Activated T-cell treated with anti-CD3 and anti-CD28 coated beads, Interleukin-2, amount 50 U/mL, for 4 hours (primary cell): ENCODE measurements at regions not wholly inside any gene's neighbourhood (a gene's known extent, or its start where the extent isn't known, plus 50 kb on each side); places are given as distances from the start of the nearest gene placed in this dataset.
"Not testable (repeated sequence)": the region's sequence is repeated elsewhere in the genome, so short reads cannot be mapped to it uniquely, and the experiment has no call there.

Experiments used
- ATAC-seq, 2 donors: fragments of 200-7000 bp; cut with Tn5 transposase; one replicate each; pipeline ENCODE4 v1.10.0; 2021
- DNase-seq: peaks from one replicate; pipeline ENCODE4 v3.0.0-alpha.2; 2020
- H3K27me3 Mint-ChIP-seq: one replicate; pipeline ENCODE4 v1.8.0; 2021; ENCODE audit warnings: low read depth, mixed read lengths
- H3K36me3 Mint-ChIP-seq: one replicate; pipeline ENCODE4 v1.8.0; 2022; ENCODE audit warnings: mixed read lengths; ENCODE audit not compliant: insufficient read depth
- H3K4me1 Mint-ChIP-seq: one replicate; pipeline ENCODE4 v1.8.0; 2021; ENCODE audit warnings: low read depth, mixed read lengths
- H3K4me3 Mint-ChIP-seq: one replicate; pipeline ENCODE4 v1.8.0; 2021; ENCODE audit warnings: mild to moderate bottlenecking, moderate library complexity, mixed read lengths
- H3K9me3 Mint-ChIP-seq: one replicate; pipeline ENCODE4 v1.8.0; 2021; ENCODE audit warnings: mixed read lengths

DNA sequence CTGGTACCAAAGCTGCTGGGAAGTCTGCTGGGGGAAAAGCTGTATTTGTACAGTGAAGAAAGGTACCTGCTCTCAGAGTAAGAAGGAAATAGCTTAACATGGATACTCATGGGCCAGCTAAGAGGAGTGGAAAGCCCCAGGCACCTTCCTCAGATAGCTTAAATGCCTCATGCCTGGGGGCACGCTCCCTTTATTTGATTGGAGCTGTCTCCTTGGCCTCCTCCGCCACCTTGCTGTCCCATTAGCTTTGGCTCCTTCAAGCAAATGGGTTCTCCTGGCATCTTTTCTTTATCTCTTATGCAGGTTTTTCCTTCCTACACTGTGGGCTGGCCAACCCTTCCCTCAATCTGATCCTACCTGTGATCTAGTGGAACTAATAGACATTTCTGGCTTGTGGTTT, 318.5 kb downstream of the SH2D4B start:
- Mint-ChIP-seq H3K9me3 (no peaks in the 10 kb centered on the region), H3K36me3 (no peaks in the 10 kb centered on the region), H3K4me3 (no peak overlapping the region), H3K27me3 (peaks cover 6% of the 10 kb centered on the region), H3K4me1 (no peaks in the 10 kb centered on the region)
- ATAC-seq (no peak), DNase-seq (no peak)

DNA sequence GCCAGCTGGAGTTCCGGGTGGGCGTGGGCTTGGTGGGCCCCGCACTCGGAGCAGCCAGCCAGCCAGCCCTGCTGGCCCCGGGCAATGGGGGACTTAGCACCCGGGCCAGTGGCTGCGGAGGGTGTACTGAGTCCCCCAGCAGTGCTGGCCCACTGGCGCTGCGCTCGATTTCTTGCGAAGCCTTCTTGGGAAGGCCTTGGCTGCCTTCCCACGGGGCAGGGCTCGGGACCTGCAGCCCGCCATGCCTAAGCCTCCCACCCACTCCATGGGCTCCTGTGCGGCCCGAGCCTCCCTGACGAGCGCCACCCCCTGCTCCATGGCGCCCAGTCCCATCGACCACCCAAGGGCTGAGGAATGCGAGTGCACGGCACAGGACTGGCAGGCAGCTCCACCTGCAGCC, 321.6 kb downstream of the SH2D4B start:
- H3K4me3 Mint-ChIP-seq, ATAC-seq, DNase-seq, H3K4me1 Mint-ChIP-seq, H3K27me3 Mint-ChIP-seq, H3K36me3 Mint-ChIP-seq, H3K9me3 Mint-ChIP-seq: not testable (repeated sequence)

DNA sequence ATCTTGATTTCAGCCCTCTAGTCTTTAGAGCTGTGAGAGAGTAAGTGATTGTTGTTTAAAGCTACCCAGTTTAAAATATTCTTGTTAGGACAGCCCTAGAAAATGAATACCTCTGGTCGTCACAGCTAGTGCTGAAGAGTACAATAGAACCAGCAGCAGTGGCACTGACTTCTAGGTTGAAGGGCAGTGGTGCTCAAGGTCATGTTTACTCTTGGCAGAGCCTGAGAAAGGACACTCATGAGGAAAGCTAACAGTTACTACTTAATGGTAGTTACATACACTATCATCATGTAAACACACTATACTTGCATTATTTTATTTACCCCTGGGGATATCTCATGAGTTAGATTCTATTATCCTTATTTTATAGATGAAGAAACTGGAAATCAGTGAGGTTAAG, 323.0 kb downstream of the SH2D4B start:
- Mint-ChIP-seq H3K27me3 (peaks cover 2% of the 10 kb centered on the region), H3K36me3 (no peaks in the 10 kb centered on the region), H3K4me3 (no peak overlapping the region), H3K4me1 (no peaks in the 10 kb centered on the region), H3K9me3 (no peaks in the 10 kb centered on the region)
- no peak for ATAC-seq
- DNase-seq: no peak

DNA sequence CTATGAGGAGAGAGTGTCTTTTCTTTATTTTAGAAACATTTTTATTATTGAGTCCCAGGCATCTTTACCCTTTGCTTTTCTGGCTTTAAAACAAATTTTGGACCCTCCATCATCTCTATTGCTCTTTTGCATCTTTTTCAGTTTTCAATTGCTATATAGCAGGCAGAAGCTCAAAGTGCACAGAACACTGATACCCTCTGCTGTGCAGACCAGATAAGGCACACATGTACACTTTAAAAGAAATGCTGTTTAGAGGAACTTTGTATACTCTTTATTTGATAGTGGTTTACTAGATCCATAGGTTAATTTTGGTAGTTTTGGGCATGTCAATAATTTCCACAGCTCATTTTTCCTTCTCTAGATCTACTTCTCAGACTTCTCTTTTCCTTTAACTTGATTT, 324.2 kb downstream of the SH2D4B start:
- no peaks in the 10 kb centered on the region for H3K4me1 Mint-ChIP-seq
- ATAC-seq: no peak
- H3K9me3 Mint-ChIP-seq: peaks cover 2% of the 10 kb centered on the region

DNA sequence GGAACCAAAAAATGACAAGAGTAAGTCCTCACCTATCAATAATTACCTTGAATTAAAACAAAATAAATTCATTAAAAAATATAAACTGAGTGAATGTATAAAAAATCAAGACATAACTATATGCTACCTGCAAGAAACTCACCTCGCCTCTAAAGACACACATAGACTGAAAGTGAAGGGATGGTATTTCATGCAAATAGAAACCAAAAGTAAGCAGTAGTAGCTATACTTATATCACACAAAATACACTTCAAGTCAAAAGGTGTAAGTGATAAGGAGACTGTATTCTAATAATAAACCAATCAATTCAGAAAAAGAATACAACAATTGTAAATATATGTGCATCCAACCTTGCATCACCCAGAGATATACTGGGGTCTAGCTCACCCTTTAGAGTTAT, 332.6 kb downstream of the SH2D4B start:
- Mint-ChIP-seq H3K27me3 (peaks cover 14% of the 10 kb centered on the region), H3K9me3 (peaks cover 18% of the 10 kb centered on the region), H3K4me1 (no peaks in the 10 kb centered on the region), H3K36me3 (no peaks in the 10 kb centered on the region), H3K4me3 (no peak overlapping the region)
- DNase-seq (no peak), ATAC-seq (no peak)

More for the DNA sequence above, 324.2 kb downstream of the SH2D4B start:
- H3K4me3 Mint-ChIP-seq: no peak overlapping the region
- no peak for DNase-seq
- peaks cover 3% of the 10 kb centered on the region for H3K27me3 Mint-ChIP-seq
- H3K36me3 Mint-ChIP-seq: no peaks in the 10 kb centered on the region

DNA sequence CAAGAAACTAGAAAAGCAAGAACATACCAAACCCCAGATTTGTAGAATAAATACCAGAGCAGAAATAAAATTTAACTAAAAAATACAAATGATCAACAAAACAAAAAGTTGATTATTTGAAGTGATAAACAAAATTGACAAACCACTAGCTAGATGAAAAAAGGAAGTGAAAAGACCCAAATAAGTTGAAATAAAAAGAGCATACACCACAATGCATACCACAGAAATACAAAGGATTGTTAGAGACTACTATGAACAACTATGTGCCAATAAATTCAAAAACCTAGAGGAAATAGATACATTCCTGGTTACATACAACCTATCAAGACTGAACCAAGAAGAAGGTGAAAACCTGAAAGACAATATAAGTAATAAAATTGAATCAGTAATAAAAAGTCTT, 333.4 kb downstream of the SH2D4B start:
- Mint-ChIP-seq H3K27me3 (peaks cover 12% of the 10 kb centered on the region), H3K9me3 (peaks cover 18% of the 10 kb centered on the region), H3K36me3 (no peaks in the 10 kb centered on the region), H3K4me1 (no peaks in the 10 kb centered on the region), H3K4me3 (no peak overlapping the region)
- DNase-seq (no peak), ATAC-seq (no peak)

DNA sequence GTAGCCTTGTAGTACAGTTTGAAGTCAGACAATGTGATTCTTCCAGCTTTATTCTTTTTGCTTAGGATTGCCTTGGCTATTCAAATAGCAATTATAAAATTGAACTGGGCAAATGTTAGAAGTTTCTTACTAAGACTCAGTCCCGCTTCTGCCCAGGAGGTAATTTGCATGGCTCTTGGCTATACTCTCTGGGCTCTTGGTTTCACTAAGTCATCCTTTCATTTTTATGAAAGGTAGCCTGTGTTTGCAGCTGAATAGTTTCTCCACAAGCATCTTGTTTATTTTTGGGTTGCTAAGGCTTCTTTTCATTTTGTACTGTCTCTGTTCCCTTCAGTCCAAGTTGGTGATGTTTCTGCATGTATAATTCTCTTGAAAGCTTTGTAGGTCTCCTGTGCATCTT, 340.6 kb downstream of the SH2D4B start:
- Mint-ChIP-seq H3K27me3 (peaks cover 2% of the 10 kb centered on the region), H3K4me1 (no peaks in the 10 kb centered on the region), H3K9me3 (no peaks in the 10 kb centered on the region), H3K36me3 (no peaks in the 10 kb centered on the region), H3K4me3 (no peak overlapping the region)
- ATAC-seq: no peak
- no peak for DNase-seq

DNA sequence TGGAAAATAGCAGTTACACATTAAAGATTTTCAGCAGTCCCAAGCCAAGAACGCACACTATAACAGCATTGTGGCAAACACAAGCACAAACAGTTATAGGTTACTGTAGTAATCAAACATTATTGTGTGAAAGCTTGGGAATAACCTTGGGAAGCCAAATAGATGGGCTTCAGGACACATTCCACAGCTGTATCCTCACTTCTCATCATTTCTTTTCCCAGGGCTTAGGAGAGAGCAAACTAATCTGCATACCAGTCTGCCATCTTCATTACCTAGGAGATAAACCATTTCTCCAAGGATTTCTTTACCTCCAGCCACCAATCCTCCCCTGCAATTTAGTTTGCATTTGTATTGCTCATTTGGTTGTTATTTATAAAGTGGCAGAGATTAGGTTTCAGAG, 352.4 kb downstream of the SH2D4B start:
- H3K4me3 Mint-ChIP-seq: no peak overlapping the region
- no peaks in the 10 kb centered on the region for H3K27me3 Mint-ChIP-seq
- no peak for DNase-seq
- no peaks in the 10 kb centered on the region for H3K9me3 Mint-ChIP-seq
- peaks cover 6% of the 10 kb centered on the region for H3K4me1 Mint-ChIP-seq
- ATAC-seq: no peak
- no peaks in the 10 kb centered on the region for H3K36me3 Mint-ChIP-seq

DNA sequence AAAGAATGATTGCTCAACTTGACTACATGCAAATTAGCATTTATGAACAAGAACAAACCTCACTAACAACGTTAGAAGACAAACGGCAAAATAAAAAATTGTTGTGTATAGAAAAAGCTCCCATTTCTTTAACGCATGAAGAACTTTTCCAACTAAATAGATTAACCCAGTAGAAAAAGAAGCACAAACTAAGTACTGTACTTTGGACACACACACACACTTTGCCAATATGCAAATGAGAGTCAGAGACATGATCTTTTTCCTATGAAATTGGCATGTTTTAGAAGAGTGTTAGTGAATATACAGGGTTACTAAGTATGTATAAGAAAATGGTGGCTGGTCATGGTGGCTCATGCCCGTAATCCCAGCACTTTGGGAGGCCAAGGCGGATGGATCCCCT, 355.6 kb downstream of the SH2D4B start:
- ATAC-seq (no peak), DNase-seq (no peak)
- peaks cover 6% of the 10 kb centered on the region for H3K4me1 Mint-ChIP-seq
- no peaks in the 10 kb centered on the region for H3K27me3 Mint-ChIP-seq
- no peak overlapping the region for H3K4me3 Mint-ChIP-seq
- H3K9me3 Mint-ChIP-seq: no peaks in the 10 kb centered on the region
- H3K36me3 Mint-ChIP-seq: no peaks in the 10 kb centered on the region

DNA sequence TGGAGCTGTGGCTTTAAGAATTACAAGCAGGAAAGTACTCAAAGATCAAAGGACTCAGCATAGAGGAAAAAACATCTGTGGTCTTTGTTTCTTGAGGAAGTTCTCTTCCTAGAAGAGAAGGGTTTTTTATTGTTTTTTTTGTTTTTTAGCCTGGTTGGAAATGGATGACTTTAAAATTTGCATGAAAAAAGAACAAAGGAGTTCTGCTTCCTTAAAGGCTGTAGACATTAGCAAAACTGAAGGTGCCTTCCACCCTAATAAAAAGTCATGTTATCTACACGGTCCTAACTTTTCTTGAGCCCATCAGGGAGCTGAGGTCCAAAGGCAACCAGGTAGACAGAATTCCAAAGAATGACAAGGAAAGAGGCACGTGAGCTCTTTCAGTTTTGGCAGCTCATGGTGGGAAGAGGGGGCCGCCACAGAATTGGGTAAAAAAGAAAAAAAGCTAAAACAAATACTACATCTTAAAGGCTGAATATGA, 356.6 kb downstream of the SH2D4B start:
- Mint-ChIP-seq H3K36me3 (no peaks in the 10 kb centered on the region), H3K9me3 (no peaks in the 10 kb centered on the region), H3K27me3 (no peaks in the 10 kb centered on the region), H3K4me3 (no peak overlapping the region), H3K4me1 (peaks cover 6% of the 10 kb centered on the region)
- no peak for ATAC-seq
- DNase-seq: no peak

DNA sequence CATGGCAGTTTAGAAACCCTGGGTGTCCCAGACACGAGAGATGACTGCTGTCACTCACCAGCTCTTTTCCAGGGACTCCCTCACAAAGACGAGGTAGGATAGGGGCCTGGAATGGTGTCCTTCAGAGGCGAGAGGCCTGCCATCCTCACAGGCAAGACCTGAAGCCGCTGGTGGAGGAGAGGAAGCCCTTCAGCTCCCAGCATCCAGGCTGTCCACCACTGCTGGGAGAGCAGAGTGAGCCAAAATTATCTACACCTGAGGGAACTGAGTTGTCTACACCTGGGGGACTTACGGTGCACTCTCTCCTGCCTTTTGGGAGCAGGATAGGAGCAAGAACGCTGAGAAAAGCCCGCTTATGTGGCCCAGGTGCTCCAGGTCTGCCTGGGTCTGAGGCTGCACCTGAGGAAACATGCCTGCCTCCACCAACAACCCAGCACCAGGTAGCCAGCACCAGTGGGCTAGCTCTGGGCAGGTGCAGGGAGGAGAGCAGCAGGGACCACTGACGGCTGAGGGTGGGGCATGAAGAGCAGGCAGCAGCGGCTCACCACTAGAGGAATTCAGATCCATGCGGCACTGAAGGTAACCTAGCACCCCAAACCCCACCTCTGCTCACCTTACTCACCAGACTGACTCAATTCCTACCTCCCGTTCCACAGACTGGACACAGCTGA, 357.2 kb downstream of the SH2D4B start:
- H3K27me3 Mint-ChIP-seq: no peaks in the 10 kb centered on the region
- H3K4me3 Mint-ChIP-seq: no peak overlapping the region
- H3K36me3 Mint-ChIP-seq: no peaks in the 10 kb centered on the region
- no peak for DNase-seq
- H3K4me1 Mint-ChIP-seq: peaks cover 6% of the 10 kb centered on the region
- no peak for ATAC-seq
- no peaks in the 10 kb centered on the region for H3K9me3 Mint-ChIP-seq

DNA sequence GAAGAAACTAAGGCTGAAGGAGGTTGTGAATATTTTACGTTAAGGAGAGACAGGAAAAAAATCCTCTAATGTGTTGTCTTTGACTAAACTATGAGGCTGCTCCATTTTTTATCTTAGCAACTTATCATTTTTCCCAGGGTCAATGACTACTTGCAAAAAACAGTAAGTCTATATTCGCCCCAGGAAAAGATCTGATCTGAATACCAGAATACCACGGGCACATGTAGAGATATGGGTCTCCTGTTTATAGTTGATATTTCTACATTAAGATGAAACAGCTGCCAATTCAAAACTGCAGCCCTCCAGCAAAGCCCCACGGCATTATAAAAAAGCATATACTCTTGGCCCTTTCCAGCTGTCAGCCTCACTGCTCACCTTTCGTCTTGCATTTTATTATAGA, 358.4 kb downstream of the SH2D4B start:
- Mint-ChIP-seq H3K9me3 (no peaks in the 10 kb centered on the region), H3K4me3 (no peak overlapping the region), H3K27me3 (no peaks in the 10 kb centered on the region), H3K4me1 (peaks cover 6% of the 10 kb centered on the region), H3K36me3 (no peaks in the 10 kb centered on the region)
- ATAC-seq (no peak), DNase-seq (no peak)

DNA sequence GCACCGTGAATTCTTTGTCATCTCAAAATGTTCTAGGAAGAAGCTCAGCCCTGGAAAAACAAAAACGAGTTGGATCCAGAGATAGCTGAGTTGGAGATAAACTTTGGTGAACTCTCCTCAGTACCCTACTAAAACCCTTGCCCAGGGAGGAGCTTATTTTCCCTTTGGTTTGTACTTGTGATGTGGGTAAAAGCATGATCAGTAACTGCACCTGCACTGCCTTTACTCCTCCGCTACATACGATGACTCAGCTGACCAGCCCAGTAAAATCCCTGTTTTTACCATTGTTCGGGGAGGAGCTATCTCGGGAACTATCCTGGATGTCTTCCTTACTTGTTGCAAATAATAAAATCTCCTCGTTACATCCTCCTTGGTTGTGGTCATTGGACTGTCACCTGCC, 359.3 kb downstream of the SH2D4B start:
- peaks cover 6% of the 10 kb centered on the region for H3K4me1 Mint-ChIP-seq
- H3K27me3 Mint-ChIP-seq: no peaks in the 10 kb centered on the region
- DNase-seq: no peak
- no peaks in the 10 kb centered on the region for H3K36me3 Mint-ChIP-seq
- H3K9me3 Mint-ChIP-seq: no peaks in the 10 kb centered on the region
- no peak for ATAC-seq
- H3K4me3 Mint-ChIP-seq: no peak overlapping the region

DNA sequence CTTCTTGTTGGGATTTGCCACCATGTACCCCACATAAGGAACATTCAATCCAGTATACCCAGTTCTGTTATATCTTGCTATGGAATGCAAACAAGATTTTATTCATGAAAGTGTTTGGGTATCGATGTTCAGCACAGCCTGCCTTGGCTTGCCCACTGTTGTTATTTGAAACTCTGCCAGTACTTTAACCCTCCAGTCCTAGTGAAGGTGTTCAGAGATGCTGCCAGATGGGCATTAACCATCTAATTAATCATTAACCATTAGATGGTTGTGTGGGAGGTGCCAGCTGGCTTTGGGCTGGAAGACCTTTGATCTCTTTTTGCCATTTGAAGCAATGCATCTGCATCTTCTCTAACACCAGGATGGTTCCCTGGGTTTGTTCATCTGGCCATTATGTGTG, 363.0 kb downstream of the SH2D4B start:
- H3K4me1 Mint-ChIP-seq: no peaks in the 10 kb centered on the region
- ATAC-seq: no peak
- H3K27me3 Mint-ChIP-seq: no peaks in the 10 kb centered on the region
- no peak for DNase-seq
- H3K36me3 Mint-ChIP-seq: no peaks in the 10 kb centered on the region
- no peaks in the 10 kb centered on the region for H3K9me3 Mint-ChIP-seq
- H3K4me3 Mint-ChIP-seq: no peak overlapping the region

DNA sequence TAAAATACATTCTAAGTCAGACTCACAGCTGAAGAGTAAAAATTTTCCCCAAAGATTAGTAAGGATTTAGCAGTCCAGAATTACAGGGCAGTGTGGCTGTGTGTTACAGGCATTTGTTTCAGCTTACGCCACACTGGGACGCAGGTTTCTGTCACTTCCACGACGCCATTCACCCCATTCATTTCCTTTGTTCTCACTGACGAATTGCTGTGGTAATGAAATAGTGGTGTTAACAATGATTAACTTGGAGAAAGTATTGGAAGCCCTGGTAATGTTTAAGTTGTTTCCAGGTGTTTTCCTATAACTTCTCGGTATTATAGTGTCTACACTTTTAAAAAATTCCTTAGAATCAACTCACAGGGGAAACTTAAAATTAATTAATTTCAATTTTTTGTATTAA, 370.9 kb downstream of the SH2D4B start:
- H3K9me3 Mint-ChIP-seq: no peaks in the 10 kb centered on the region
- H3K27me3 Mint-ChIP-seq: peaks cover 6% of the 10 kb centered on the region
- no peaks in the 10 kb centered on the region for H3K36me3 Mint-ChIP-seq
- no peak for ATAC-seq
- H3K4me1 Mint-ChIP-seq: no peaks in the 10 kb centered on the region
- DNase-seq: no peak
- no peak overlapping the region for H3K4me3 Mint-ChIP-seq

DNA sequence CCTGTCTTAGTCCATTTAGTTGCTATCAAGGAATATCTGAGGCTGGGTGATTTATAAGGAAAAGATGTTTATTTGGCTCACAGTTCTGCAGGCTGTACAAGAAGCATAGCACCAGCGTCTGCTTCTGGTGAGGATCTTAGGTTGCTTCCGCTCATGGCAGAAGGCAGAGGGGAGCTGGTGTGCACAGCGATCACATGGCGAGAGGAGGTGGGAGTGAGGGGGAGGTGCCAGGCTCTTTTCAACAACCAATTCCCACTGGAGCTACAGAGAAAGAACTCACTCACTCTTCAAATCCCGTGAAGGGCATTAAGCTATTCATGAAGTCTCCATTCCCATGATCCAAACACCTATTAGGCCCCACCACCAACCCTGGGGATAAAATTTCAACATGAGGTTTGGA, 371.6 kb downstream of the SH2D4B start:
- Mint-ChIP-seq H3K4me3 (no peak overlapping the region), H3K36me3 (no peaks in the 10 kb centered on the region), H3K9me3 (no peaks in the 10 kb centered on the region), H3K27me3 (peaks cover 6% of the 10 kb centered on the region), H3K4me1 (no peaks in the 10 kb centered on the region)
- ATAC-seq: no peak
- no peak for DNase-seq
